Caco-2 (cell line): ENCODE measurements at regions not wholly inside any gene's neighbourhood (a gene's known extent, or its start where the extent isn't known, plus 50 kb on each side); places are given as distances from the start of the nearest gene placed in this dataset.
"Not testable (repeated sequence)": the region's sequence is repeated elsewhere in the genome, so short reads cannot be mapped to it uniquely, and the experiment has no call there.

Experiments
- BruUV-seq: library from RNA; stranded (reverse); fragments of 400-500 nt; replicated peaks from 2 replicates; lab custom pipeline; 2021; lab: Mats Ljungman, UMichigan
- CTCF ChIA-PET: fragments of 300-600 bp; sonication (Branson Sonifier 250); formaldehyde crosslinking; loops from one replicate; lab custom pipeline; 2022; ENCODE audit warnings: antibody characterized with exemption; lab: Charles Lee
- POLR2A ChIA-PET: fragments of 300-600 bp; sonication (Branson Sonifier 250); formaldehyde crosslinking; loops from one replicate; lab custom pipeline; 2022; ENCODE audit warnings: antibody characterized with exemption; lab: Charles Lee
- DNase-seq, 2 experiments: peaks; one replicate each; pipeline versions ENCODE4 v3.0.0 to v3.0.0-alpha.2; 2020 to 2022
- H3K27me3 ChIP-seq: replicated peaks from 2 replicates; pipeline ENCODE4 v1.6.0; 2011; ENCODE audit warnings: low read length; ENCODE audit not compliant: control insufficient read depth, insufficient read depth
- H3K36me3 ChIP-seq: 2 replicates; pipeline ENCODE4 v1.5.1; 2011; ENCODE audit warnings: low read length; ENCODE audit not compliant: control insufficient read depth, insufficient read depth
- H3K4me1 ChIP-seq: fragments of 250-450 bp; sonication (Bioruptor Pico); 2 replicates; pipeline ENCODE4 v1.5.1; 2020; ENCODE audit warnings: mild to moderate bottlenecking
- H3K4me3 ChIP-seq: 2 replicates; pipeline ENCODE4 v1.5.1; 2011; ENCODE audit warnings: low read depth, mild to moderate bottlenecking, control low read depth, low read length
- H3K9me3 ChIP-seq: fragments of 250-450 bp; sonication (Bioruptor Pico); 2 replicates; pipeline ENCODE4 v1.5.1; 2020; ENCODE audit warnings: mild to moderate bottlenecking, moderate library complexity
- H3K27ac Mint-ChIP-seq: one replicate; pipeline ENCODE4 v1.8.0; 2022; ENCODE audit warnings: mixed read lengths; ENCODE audit not compliant: unreplicated experiment
- H3K27me3 Mint-ChIP-seq: one replicate; pipeline ENCODE4 v1.8.0; 2022; ENCODE audit warnings: mixed read lengths; ENCODE audit not compliant: insufficient read depth, unreplicated experiment
- H3K36me3 Mint-ChIP-seq: one replicate; pipeline ENCODE4 v1.8.0; 2022; ENCODE audit warnings: mild to moderate bottlenecking, mixed read lengths; ENCODE audit not compliant: insufficient read depth, unreplicated experiment
- H3K4me1 Mint-ChIP-seq: one replicate; pipeline ENCODE4 v1.8.0; 2022; ENCODE audit warnings: low read depth, mixed read lengths; ENCODE audit not compliant: unreplicated experiment
- H3K4me3 Mint-ChIP-seq: one replicate; pipeline ENCODE4 v1.8.0; 2022; ENCODE audit warnings: mild to moderate bottlenecking, moderate library complexity, mixed read lengths; ENCODE audit not compliant: unreplicated experiment
- H3K9me3 Mint-ChIP-seq: one replicate; pipeline ENCODE4 v1.8.0; 2022; ENCODE audit warnings: mixed read lengths; ENCODE audit not compliant: unreplicated experiment
- intact Hi-C: fragments of 100-400 bp; cut with micrococcal nuclease; formaldehyde crosslinking; loops from one replicate; pipeline ENCODE4 v1.10.0; 2022; ENCODE audit not compliant: unreplicated experiment
- TF ChIP-seq, protein P1 (sequence below), 2 experiments: fragments of 200-600 bp in 1 of 2; IDR thresholded peaks; 1 replicate in 1 of 2; 2 replicates in 1 of 2; pipeline versions ENCODE4 v1.5.1 to v1.8.0; 2011 to 2022; ENCODE audit warnings: antibody characterized with exemption in 1 of 2, control low read depth in 1 of 2, inconsistent platforms in 1 of 2, low read depth in 1 of 2, low read length in 1 of 2, mild to moderate bottlenecking in 1 of 2, moderate library complexity in 1 of 2; ENCODE audit not compliant: insufficient read depth in 1 of 2, severe bottlenecking in 1 of 2, unreplicated experiment in 1 of 2

DNA sequence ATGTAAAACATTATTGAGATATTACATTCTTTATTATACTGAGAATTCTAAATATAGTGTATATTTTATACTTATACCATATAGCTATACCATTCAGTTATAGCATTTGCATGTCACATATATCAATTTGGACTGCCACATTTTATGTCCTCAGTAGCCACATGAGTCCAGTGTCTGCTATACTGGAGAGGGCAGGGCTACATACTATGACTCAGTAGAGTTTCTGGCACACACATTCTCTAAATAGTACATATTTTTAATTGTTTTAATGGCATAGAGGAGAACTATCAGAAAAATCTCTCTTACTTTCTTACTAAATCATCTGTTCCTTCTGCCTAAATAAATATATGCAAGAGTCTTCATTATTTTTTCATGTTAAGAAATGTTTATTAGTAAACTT, 55.4 kb upstream of the COL5A2 start:
- BruUV-seq, result no TSS peak
- TF ChIP-seq, protein P1, sequence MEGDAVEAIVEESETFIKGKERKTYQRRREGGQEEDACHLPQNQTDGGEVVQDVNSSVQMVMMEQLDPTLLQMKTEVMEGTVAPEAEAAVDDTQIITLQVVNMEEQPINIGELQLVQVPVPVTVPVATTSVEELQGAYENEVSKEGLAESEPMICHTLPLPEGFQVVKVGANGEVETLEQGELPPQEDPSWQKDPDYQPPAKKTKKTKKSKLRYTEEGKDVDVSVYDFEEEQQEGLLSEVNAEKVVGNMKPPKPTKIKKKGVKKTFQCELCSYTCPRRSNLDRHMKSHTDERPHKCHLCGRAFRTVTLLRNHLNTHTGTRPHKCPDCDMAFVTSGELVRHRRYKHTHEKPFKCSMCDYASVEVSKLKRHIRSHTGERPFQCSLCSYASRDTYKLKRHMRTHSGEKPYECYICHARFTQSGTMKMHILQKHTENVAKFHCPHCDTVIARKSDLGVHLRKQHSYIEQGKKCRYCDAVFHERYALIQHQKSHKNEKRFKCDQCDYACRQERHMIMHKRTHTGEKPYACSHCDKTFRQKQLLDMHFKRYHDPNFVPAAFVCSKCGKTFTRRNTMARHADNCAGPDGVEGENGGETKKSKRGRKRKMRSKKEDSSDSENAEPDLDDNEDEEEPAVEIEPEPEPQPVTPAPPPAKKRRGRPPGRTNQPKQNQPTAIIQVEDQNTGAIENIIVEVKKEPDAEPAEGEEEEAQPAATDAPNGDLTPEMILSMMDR (IDR thresholded peaks at IDR 0.05; ENCODE audit: insufficient read depth in 1 of 2, low read depth in 1 of 2, low read length in 1 of 2, severe bottlenecking in 1 of 2, unreplicated experiment in 1 of 2), result no peak
- no peak for DNase-seq
- Mint-ChIP-seq H3K4me1 (peaks cover 13% of the 10 kb centered on the region), H3K27ac (no peak overlapping the region), H3K27me3 (no peaks in the 10 kb centered on the region), H3K36me3 (no peaks in the 10 kb centered on the region), H3K4me3 (no peak overlapping the region), H3K9me3 (no peaks in the 10 kb centered on the region)
- ChIA-PET CTCF (no interaction called here), POLR2A (no interaction called here)
- H3K36me3 ChIP-seq, result no peaks in the 10 kb centered on the region
- no peaks in the 10 kb centered on the region for H3K9me3 ChIP-seq
- H3K4me3 ChIP-seq, result no peak overlapping the region
- no peaks in the 10 kb centered on the region for H3K27me3 ChIP-seq
- intact Hi-C loops, result no loop called here
- H3K4me1 ChIP-seq, result no peaks in the 10 kb centered on the region

DNA sequence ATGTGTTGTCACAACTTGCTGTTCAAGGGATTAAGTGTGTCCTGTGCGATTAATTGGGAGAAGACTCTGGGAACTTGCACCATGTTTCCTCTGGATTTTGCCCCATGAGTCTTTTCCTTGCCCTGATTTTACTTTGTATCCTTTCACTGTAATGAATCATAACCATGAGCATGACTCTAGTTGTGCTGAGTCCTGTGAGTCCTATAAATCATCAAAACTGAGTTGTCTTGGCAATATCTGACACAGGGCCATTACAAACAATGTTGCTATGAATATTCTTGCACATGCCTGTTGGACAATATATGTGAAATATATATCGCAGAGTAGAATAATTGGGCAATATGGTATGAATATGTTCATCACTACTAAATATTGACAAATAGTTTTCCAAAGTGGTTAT, 56.5 kb upstream of the COL5A2 start:
- H3K4me1 ChIP-seq, result no peaks in the 10 kb centered on the region
- no peak for DNase-seq
- H3K4me3 Mint-ChIP-seq, result no peak overlapping the region
- BruUV-seq, result no TSS peak
- H3K9me3 Mint-ChIP-seq, result no peaks in the 10 kb centered on the region
- H3K36me3 ChIP-seq, result no peaks in the 10 kb centered on the region
- intact Hi-C loops, result no loop called here
- TF ChIP-seq, protein P1 (IDR thresholded peaks at IDR 0.05; ENCODE audit: insufficient read depth in 1 of 2, low read depth in 1 of 2, low read length in 1 of 2, severe bottlenecking in 1 of 2, unreplicated experiment in 1 of 2), result no peak
- H3K27me3 ChIP-seq, result no peaks in the 10 kb centered on the region
- H3K4me3 ChIP-seq, result no peak overlapping the region
- H3K27ac Mint-ChIP-seq, result no peak overlapping the region
- ChIA-PET POLR2A (no interaction called here), CTCF (no interaction called here)
- peaks cover 10% of the 10 kb centered on the region for H3K4me1 Mint-ChIP-seq
- no peaks in the 10 kb centered on the region for H3K27me3 Mint-ChIP-seq
- no peaks in the 10 kb centered on the region for H3K9me3 ChIP-seq
- H3K36me3 Mint-ChIP-seq, result no peaks in the 10 kb centered on the region

DNA sequence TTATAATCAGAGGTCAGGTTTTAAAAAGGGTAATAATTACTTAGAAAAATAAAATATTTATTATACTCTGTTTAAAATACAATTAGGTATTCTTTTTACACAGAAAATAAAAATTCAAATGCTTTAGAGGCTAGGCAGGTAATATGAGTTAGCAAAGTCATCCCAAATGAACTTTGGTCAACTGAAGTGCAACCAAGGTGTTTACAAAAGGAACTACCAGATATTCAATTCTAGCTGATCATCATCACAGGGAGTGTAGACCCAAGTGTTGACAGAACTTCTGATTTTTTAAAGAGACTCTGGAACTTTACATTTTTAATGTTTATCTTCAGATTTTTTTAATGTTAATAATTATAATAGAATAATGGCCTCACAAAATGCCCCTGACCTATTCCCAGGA, 59.3 kb upstream of the COL5A2 start:
- Histone ChIP-seq H3K9me3 (peaks cover 6% of the 10 kb centered on the region; the same call in 1 of the 2 replicates), H3K4me1 (no peaks in the 10 kb centered on the region), H3K36me3 (no peaks in the 10 kb centered on the region), H3K27me3 (no peaks in the 10 kb centered on the region), H3K4me3 (no peak overlapping the region)
- no peaks in the 10 kb centered on the region for H3K27me3 Mint-ChIP-seq
- no TSS peak for BruUV-seq
- intact Hi-C loops, result no loop called here
- no peak overlapping the region for H3K27ac Mint-ChIP-seq
- H3K4me1 Mint-ChIP-seq, result no peaks in the 10 kb centered on the region
- no peak for DNase-seq
- TF ChIP-seq, protein P1 (IDR thresholded peaks at IDR 0.05; ENCODE audit: insufficient read depth in 1 of 2, low read depth in 1 of 2, low read length in 1 of 2, severe bottlenecking in 1 of 2, unreplicated experiment in 1 of 2), result no peak
- no peaks in the 10 kb centered on the region for H3K36me3 Mint-ChIP-seq
- no peak overlapping the region for H3K4me3 Mint-ChIP-seq
- H3K9me3 Mint-ChIP-seq, result peaks cover 12% of the 10 kb centered on the region
- ChIA-PET POLR2A (no interaction called here), CTCF (no interaction called here)

DNA sequence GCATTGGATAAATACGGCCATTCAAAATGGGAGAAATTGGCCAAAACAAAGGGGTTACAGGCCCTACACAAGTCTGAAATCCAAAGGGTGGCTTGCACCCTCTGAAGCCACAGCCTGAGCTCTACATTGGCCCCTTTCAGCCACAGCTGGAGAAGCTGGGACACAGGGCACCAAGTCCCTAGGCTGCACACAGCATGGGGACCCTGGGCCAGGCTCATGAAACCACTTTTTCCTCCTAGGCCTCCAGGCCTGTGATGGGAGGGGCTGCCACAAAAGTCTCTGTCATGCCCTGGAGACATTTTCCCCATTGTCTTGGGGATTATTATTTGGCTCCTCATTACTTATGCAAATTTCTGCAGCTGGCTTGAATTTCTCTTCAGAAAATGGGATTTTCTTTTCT, 64.3 kb upstream of the COL5A2 start:
- H3K36me3 ChIP-seq, H3K36me3 Mint-ChIP-seq, DNase-seq, H3K4me3 ChIP-seq, H3K27ac Mint-ChIP-seq, POLR2A ChIA-PET, H3K4me1 ChIP-seq, CTCF ChIA-PET, BruUV-seq, H3K4me1 Mint-ChIP-seq, intact Hi-C loops, H3K4me3 Mint-ChIP-seq, H3K27me3 ChIP-seq, H3K27me3 Mint-ChIP-seq, H3K9me3 ChIP-seq: not testable (repeated sequence)
- H3K9me3 Mint-ChIP-seq, result peaks cover 23% of the 10 kb centered on the region
